PC-3 (cell line): ENCODE measurements at regions not wholly inside any gene's neighbourhood (a gene's known extent, or its start where the extent isn't known, plus 50 kb on each side); places are given as distances from the start of the nearest gene placed in this dataset.

Source experiments
- ATAC-seq: fragments of 200-7000 bp; cut with Tn5 transposase; 2 replicates; pipeline ENCODE4 v1.9.1; 2020; ENCODE audit warnings: mild to moderate bottlenecking, moderate library complexity
- BruUV-seq: library from RNA; stranded (reverse); fragments of 400-500 nt; replicated peaks from 2 replicates; lab custom pipeline; 2021; lab: Mats Ljungman, UMichigan
- CTCF ChIA-PET: fragments of 300-600 bp; sonication (Branson Sonifier 250); formaldehyde crosslinking; loops from one replicate; lab custom pipeline; 2022; ENCODE audit warnings: antibody characterized with exemption; lab: Charles Lee
- POLR2A ChIA-PET: fragments of 300-600 bp; sonication (Branson Sonifier 250); formaldehyde crosslinking; loops from one replicate; lab custom pipeline; 2022; ENCODE audit warnings: antibody characterized with exemption; ENCODE audit not compliant: unreplicated experiment; lab: Charles Lee
- DNase-seq: peaks from one replicate; pipeline ENCODE4 v3.0.0-alpha.2; 2015
- H2AFZ ChIP-seq: fragments of 300-600 bp; sonication (generic); 2 replicates; pipeline ENCODE4 v1.6.0; 2016; ENCODE audit warnings: antibody characterized with exemption, low read length
- H3F3A ChIP-seq: fragments of 300-600 bp; sonication (generic); one replicate; pipeline ENCODE4 v1.6.0; 2017; ENCODE audit warnings: antibody characterized with exemption, low read length, control low read depth, mild to moderate bottlenecking; ENCODE audit not compliant: unreplicated experiment
- H3K27ac ChIP-seq: fragments of 300-600 bp; sonication (generic); 2 replicates; pipeline ENCODE4 v1.5.1; 2016; ENCODE audit warnings: mild to moderate bottlenecking, low read length
- H3K27me3 ChIP-seq: fragments of 300-600 bp; sonication (generic); 2 replicates; pipeline ENCODE4 v1.6.1; 2016; ENCODE audit warnings: low read length, mixed read lengths
- H3K36me3 ChIP-seq: fragments of 300-600 bp; sonication (generic); 2 replicates; pipeline ENCODE4 v1.6.1; 2016; ENCODE audit warnings: low read depth, mixed run types, low read length, mixed read lengths
- H3K4me1 ChIP-seq: fragments of 300-600 bp; sonication (generic); 2 replicates; pipeline ENCODE4 v1.5.1; 2016; ENCODE audit warnings: low read length; ENCODE audit not compliant: insufficient read depth
- H3K4me2 ChIP-seq: fragments of 300-600 bp; sonication (generic); 2 replicates; pipeline ENCODE4 v1.6.0; 2016; ENCODE audit warnings: low read length
- H3K4me3 ChIP-seq: fragments of 300-600 bp; sonication (generic); 2 replicates; pipeline ENCODE4 v1.5.1; 2016; ENCODE audit warnings: mild to moderate bottlenecking, low read length, mixed read lengths
- H3K79me2 ChIP-seq: fragments of 300-600 bp; sonication (generic); 2 replicates; pipeline ENCODE4 v1.6.1; 2017; ENCODE audit warnings: low read length, mixed read lengths
- H3K9ac ChIP-seq: fragments of 300-600 bp; sonication (generic); 2 replicates; pipeline ENCODE4 v1.6.0; 2016; ENCODE audit warnings: mild to moderate bottlenecking, low read length
- H3K9me2 ChIP-seq: fragments of 300-600 bp; sonication (generic); replicated peaks from 2 replicates; pipeline ENCODE4 v1.6.1; 2016; ENCODE audit warnings: mixed run types, low read length, mixed read lengths
- H3K9me3 ChIP-seq: fragments of 300-600 bp; sonication (generic); 2 replicates; pipeline ENCODE4 v1.6.1; 2016; ENCODE audit warnings: low read length, mixed read lengths
- H4K20me1 ChIP-seq: fragments of 300-600 bp; sonication (generic); 2 replicates; pipeline ENCODE4 v1.6.1; 2016; ENCODE audit warnings: low read length, mixed read lengths
- EZH2 ChIP-seq: fragments of 300-600 bp; sonication (generic); IDR thresholded peaks from one replicate; pipeline ENCODE4 v1.6.1; 2017; ENCODE audit warnings: antibody characterized with exemption, mild to moderate bottlenecking, low read length; ENCODE audit not compliant: unreplicated experiment
- EZH2phosphoT487 ChIP-seq: fragments of 300-600 bp; sonication (generic); IDR thresholded peaks from 2 replicates; pipeline ENCODE4 v1.6.1; 2018; ENCODE audit warnings: mild to moderate bottlenecking, antibody characterized with exemption, low read length, borderline replicate concordance
- intact Hi-C: fragments of 100-400 bp; cut with micrococcal nuclease; formaldehyde crosslinking; loops from 2 replicates; pipeline ENCODE4 v1.9.0; 2023
- TF ChIP-seq, protein P1 (sequence below): fragments of 300-600 bp; sonication (generic); conservative IDR thresholded peaks from 2 replicates; pipeline ENCODE4 v1.5.1; 2017; ENCODE audit warnings: antibody characterized with exemption, low read depth, mild to moderate bottlenecking, low read length

DNA sequence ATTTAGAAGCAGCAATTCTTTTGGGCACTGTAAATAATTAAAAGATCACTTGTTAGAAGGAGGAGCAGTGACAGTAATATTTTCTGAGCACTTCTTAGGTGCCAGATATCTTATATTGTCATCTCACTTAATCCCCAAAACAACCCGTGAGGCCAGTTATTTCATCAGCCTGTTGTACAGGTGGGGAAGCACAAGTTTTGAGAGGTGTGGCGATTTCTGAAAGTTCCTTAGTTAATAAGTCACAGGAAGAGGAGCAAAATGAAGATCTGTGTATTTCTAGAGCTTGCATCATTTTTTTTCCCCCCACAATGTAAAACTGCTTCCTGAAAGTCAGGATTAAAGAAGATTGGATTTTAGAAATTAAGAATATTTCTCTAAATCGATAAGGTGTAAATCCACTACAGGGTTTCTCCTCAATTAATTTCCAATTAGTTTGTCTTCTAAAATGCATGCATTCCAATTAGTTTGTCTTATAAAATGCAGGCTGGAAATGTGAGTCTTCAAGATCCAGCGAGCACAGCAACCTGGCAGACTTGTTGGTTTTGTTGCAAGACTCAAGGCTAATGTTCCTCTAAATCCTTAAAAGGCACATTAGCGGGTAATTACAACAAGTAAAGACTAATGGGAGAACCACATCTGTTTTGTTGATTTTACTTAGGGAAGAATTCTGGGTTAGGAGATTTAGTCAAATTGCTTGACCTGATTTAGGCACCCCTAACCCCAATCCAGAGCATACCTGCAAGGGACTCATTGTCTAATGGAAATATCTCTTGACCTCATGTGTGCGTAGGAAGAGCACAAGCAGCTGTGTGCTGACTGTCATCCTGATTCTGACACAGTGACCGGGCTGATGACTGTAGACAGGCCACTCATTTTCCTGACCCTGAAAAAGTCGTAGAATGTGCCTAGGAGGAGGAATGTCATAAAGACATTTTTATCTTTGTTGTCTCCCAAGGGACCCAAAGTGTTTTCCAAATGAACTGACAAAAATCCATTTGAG lies 272.0 kb downstream of the BAMBI start:
- POLR2A ChIA-PET, result no interaction called here
- Histone ChIP-seq H3K9me3 (no peaks in the 10 kb centered on the region), H3K79me2 (no peaks in the 10 kb centered on the region), H3K9me2 (no peaks in the 10 kb centered on the region), H3K36me3 (no peaks in the 10 kb centered on the region), H3K9ac (no peak overlapping the region), H3K27ac (no peak overlapping the region), H3K27me3 (no peaks in the 10 kb centered on the region), H3K4me1 (peaks cover 18% of the 10 kb centered on the region), H3K4me2 (no peak overlapping the region), H3K4me3 (no peak overlapping the region), H4K20me1 (no peaks in the 10 kb centered on the region), H3F3A (no peaks in the 10 kb centered on the region), H2AFZ (no peak overlapping the region)
- no TSS peak for BruUV-seq
- intact Hi-C loops, result no loop called here
- CTCF ChIA-PET, result no interaction called here
- TF ChIP-seq, protein P1, sequence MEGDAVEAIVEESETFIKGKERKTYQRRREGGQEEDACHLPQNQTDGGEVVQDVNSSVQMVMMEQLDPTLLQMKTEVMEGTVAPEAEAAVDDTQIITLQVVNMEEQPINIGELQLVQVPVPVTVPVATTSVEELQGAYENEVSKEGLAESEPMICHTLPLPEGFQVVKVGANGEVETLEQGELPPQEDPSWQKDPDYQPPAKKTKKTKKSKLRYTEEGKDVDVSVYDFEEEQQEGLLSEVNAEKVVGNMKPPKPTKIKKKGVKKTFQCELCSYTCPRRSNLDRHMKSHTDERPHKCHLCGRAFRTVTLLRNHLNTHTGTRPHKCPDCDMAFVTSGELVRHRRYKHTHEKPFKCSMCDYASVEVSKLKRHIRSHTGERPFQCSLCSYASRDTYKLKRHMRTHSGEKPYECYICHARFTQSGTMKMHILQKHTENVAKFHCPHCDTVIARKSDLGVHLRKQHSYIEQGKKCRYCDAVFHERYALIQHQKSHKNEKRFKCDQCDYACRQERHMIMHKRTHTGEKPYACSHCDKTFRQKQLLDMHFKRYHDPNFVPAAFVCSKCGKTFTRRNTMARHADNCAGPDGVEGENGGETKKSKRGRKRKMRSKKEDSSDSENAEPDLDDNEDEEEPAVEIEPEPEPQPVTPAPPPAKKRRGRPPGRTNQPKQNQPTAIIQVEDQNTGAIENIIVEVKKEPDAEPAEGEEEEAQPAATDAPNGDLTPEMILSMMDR, result no peak
- TF ChIP-seq EZH2, result no peak
- no peak for TF ChIP-seq EZH2phosphoT487
- ATAC-seq, result no peak
- no peak for DNase-seq

DNA sequence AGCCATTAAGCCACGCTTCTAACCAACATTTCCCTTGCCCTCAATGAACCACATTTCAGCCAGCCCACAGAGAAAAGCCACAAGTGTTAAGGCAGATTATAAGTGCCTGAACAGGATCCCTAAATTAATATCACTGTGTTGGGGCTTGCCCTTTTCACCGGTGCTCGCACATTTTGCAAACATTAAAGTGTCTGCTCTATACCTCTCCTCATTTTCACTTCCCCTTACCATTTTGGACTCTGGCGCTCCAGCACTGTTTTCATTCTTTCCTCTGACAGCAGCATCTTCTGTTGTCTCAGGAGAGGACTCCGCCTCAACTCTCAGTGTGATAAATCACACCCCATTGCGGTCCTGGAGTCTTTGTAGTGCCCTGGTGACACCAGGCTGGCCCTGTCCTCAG lies 274.2 kb downstream of the BAMBI start:
- Histone ChIP-seq H3K27ac (no peak overlapping the region), H4K20me1 (no peaks in the 10 kb centered on the region), H3K9ac (no peak overlapping the region), H3K9me2 (no peaks in the 10 kb centered on the region), H3K27me3 (no peaks in the 10 kb centered on the region), H2AFZ (no peak overlapping the region), H3K4me1 (peaks cover 6% of the 10 kb centered on the region), H3K9me3 (no peaks in the 10 kb centered on the region), H3K4me2 (no peak overlapping the region), H3K79me2 (no peaks in the 10 kb centered on the region), H3K36me3 (no peaks in the 10 kb centered on the region), H3F3A (no peaks in the 10 kb centered on the region), H3K4me3 (no peak overlapping the region)
- ATAC-seq, result no peak
- intact Hi-C loops, result no loop called here
- BruUV-seq, result no TSS peak
- CTCF ChIA-PET, result no interaction called here
- TF ChIP-seq EZH2phosphoT487 (no peak), EZH2 (no peak)
- TF ChIP-seq, protein P1, result no peak
- DNase-seq, result no peak
- POLR2A ChIA-PET, result no interaction called here

DNA sequence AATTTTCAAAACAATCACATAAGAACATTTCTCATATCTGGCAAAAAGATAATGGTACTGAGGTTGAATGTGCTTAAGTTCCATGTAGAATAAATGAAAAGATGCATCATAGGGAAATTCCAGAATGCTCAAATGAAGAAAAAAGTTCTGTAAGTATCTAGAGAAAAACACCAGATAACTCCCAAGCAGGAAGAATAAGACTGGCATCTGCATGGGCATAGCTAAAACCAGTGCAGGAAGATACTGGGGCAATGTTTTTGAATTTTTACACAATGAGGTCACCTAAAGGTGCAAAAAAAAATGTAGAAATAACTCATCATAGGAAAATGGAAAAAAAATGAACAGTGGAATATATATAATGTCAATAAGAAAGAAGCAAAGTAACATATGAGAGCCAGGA lies 275.2 kb downstream of the BAMBI start:
- BruUV-seq, result no TSS peak

More for the DNA sequence above, 275.2 kb downstream of the BAMBI start:
- Histone ChIP-seq H3K27ac (no peak overlapping the region), H3K4me3 (no peak overlapping the region), H3K9me3 (no peaks in the 10 kb centered on the region), H4K20me1 (no peaks in the 10 kb centered on the region), H3K27me3 (no peaks in the 10 kb centered on the region), H3K4me2 (no peak overlapping the region), H3K36me3 (no peaks in the 10 kb centered on the region), H2AFZ (no peak overlapping the region), H3K79me2 (no peaks in the 10 kb centered on the region), H3K9ac (no peak overlapping the region), H3K9me2 (no peaks in the 10 kb centered on the region), H3F3A (no peaks in the 10 kb centered on the region), H3K4me1 (peaks cover 6% of the 10 kb centered on the region)
- CTCF ChIA-PET, result no interaction called here
- ATAC-seq (no peak), DNase-seq (no peak)
- intact Hi-C loops, result no loop called here
- TF ChIP-seq EZH2 (no peak), EZH2phosphoT487 (no peak)
- TF ChIP-seq, protein P1, result no peak
- POLR2A ChIA-PET, result no interaction called here
